Adrenal gland (tissue), 9 donors: ENCODE measurements at regions not wholly inside any gene's neighbourhood (a gene's known extent, or its start where the extent isn't known, plus 50 kb on each side); places are given as distances from the start of the nearest gene placed in this dataset.

Experiments
- DNase-seq, 7 donors: peaks; one replicate each; pipeline ENCODE4 v3.0.0-alpha.2; 2019 to 2020
- H3K27ac ChIP-seq, 5 donors: fragments of 200-600 bp; sonication (generic) in 4 of 5; 1 replicate in 3 of 5; 2 replicates in 2 of 5; pipeline versions ENCODE4 v1.5.1 to v1.8.0; 2016 to 2020; ENCODE audit warnings: mild to moderate bottlenecking in 1 of 5
- H3K27me3 ChIP-seq: fragments of 200-600 bp; 2 replicates; pipeline ENCODE4 v1.8.0; 2021
- H3K36me3 ChIP-seq, 2 donors: fragments of 200-600 bp; replicated peaks in 1 of 2; 1 replicate in 1 of 2; 2 replicates in 1 of 2; pipeline versions ENCODE4 v1.5.1 to v1.8.0; 2018 to 2022
- H3K4me1 ChIP-seq, 2 donors: fragments of 200-600 bp; replicated peaks in 1 of 2; 1 replicate in 1 of 2; 2 replicates in 1 of 2; pipeline versions ENCODE4 v1.5.1 to v1.8.0; 2018 to 2021
- H3K4me3 ChIP-seq, 4 donors: fragments of 200-600 bp; sonication (generic) in 3 of 4; one replicate each; pipeline ENCODE4 v1.5.1; 2016 to 2018
- H3K9me3 ChIP-seq, 3 donors: fragments of 200-600 bp; sonication (generic) in 1 of 3; replicated peaks in 1 of 3; 1 replicate in 2 of 3; 2 replicates in 1 of 3; pipeline versions ENCODE4 v1.5.1 to v1.8.0; 2016 to 2021
- CTCF ChIP-seq, 6 experiments: fragments of 450-650 bp in 4 of 6; fragments of 200-600 bp in 2 of 6; sonication (generic) in 1 of 6; IDR thresholded peaks; 1 replicate in 5 of 6; 2 replicates in 1 of 6; pipeline versions ENCODE4 v1.5.1 to v1.8.0; 2016 to 2021; ENCODE audit warnings: antibody characterized with exemption in 6 of 6, mild to moderate bottlenecking in 2 of 6, moderate library complexity in 1 of 6
- POLR2A ChIP-seq, 2 donors: fragments of 450-650 bp; IDR thresholded peaks; one replicate each; pipeline ENCODE4 v1.6.1; 2017; ENCODE audit warnings: antibody characterized with exemption in 2 of 2, mild to moderate bottlenecking in 2 of 2, moderate library complexity in 1 of 2
- WGBS, 4 donors: extraction: QIAGEN DNeasy Blood & Tissue Kit in 2 of 4; methylation state at CpG; one replicate each; pipeline versions ENCODE4 v1.1.5 to v1.1.7; 2013 to 2017; 5-methylcytosine and 5-hydroxymethylcytosine counted together
- intact Hi-C, 2 donors: fragments of 100-400 bp; cut with DNase I; formaldehyde crosslinking; loops; one replicate each; pipeline versions ENCODE4 v1.14.1 to v1.15.0; 2022 to 2023
- donor health status: healthy with polysubstance abuse.
- donor health status: Bipolar disorder and iron deficiency.
- donor health status: DM: yes; HTN: yes; CAD: no.
- donor health status: DM: no; HTN: no; CAD: no.
- donor health status: DM: no; HTN: no; CAD: no.

- no peak for DNase-seq
- Histone ChIP-seq H3K36me3 (no peaks in the 10 kb centered on the region), H3K4me3 (no peak overlapping the region), H3K27ac (peak overlapping the region in 1 of 5 donors; percentile 56), H3K9me3 (no peaks in the 10 kb centered on the region), H3K27me3 (no peaks in the 10 kb centered on the region), H3K4me1 (no peaks in the 10 kb centered on the region)
- intact Hi-C loops, result no loop called here
- TF ChIP-seq POLR2A (IDR thresholded peaks at IDR 0.05), result no peak
- no peak for TF ChIP-seq CTCF (IDR thresholded peaks at IDR 0.05)
- 86 to 93% (median 87%) methylated on average over 5 of the region's 5 CpGs for WGBS, 4 donors
These were observed 231.7 kb upstream of the GATB start for GRCh38 chr4:151992332-151993154.

- Histone ChIP-seq H3K27ac (peak overlapping the region in 1 of 5 donors; percentile 56), H3K4me3 (no peak overlapping the region), H3K4me1 (no peaks in the 10 kb centered on the region), H3K27me3 (no peaks in the 10 kb centered on the region), H3K36me3 (no peaks in the 10 kb centered on the region), H3K9me3 (no peaks in the 10 kb centered on the region)
- WGBS, 4 donors, result 39 to 66% (median 43%) methylated on average over 2 of the region's 2 CpGs
- no peak for DNase-seq
- intact Hi-C loops, result no loop called here
- TF ChIP-seq CTCF (IDR thresholded peaks at IDR 0.05) (no peak), POLR2A (IDR thresholded peaks at IDR 0.05) (no peak)
These were observed 231.0 kb upstream of the GATB start for GRCh38 chr4:151991884-151992167.

GRCh38 chr4:151991001-151991883 lies 230.4 kb upstream of the GATB start:
- Histone ChIP-seq H3K9me3 (no peaks in the 10 kb centered on the region), H3K36me3 (no peaks in the 10 kb centered on the region), H3K27me3 (no peaks in the 10 kb centered on the region), H3K27ac (peak overlapping the region in 1 of 5 donors; percentile 56), H3K4me1 (no peaks in the 10 kb centered on the region), H3K4me3 (no peak overlapping the region)
- DNase-seq, result peak in 4 of 7 donors; percentile 15 to 91 (median 34)
- 47 to 55% (median 52%) methylated on average over 10 of the region's 10 CpGs for WGBS, 4 donors
- TF ChIP-seq POLR2A (IDR thresholded peaks at IDR 0.05), result no peak
- no peak for TF ChIP-seq CTCF (IDR thresholded peaks at IDR 0.05)
- intact Hi-C loops, result no loop called here

- DNase-seq, result no peak
- intact Hi-C loops, result no loop called here
- Histone ChIP-seq H3K36me3 (no peaks in the 10 kb centered on the region), H3K4me1 (no peaks in the 10 kb centered on the region), H3K27ac (peak overlapping the region in 1 of 5 donors; percentile 56), H3K4me3 (no peak overlapping the region), H3K9me3 (no peaks in the 10 kb centered on the region), H3K27me3 (no peaks in the 10 kb centered on the region)
- 82 to 93% (median 85%) methylated on average over 4 of the region's 4 CpGs for WGBS, 4 donors
- TF ChIP-seq CTCF (IDR thresholded peaks at IDR 0.05), result no peak
- TF ChIP-seq POLR2A (IDR thresholded peaks at IDR 0.05), result no peak
These were observed 229.4 kb upstream of the GATB start for GRCh38 chr4:151990201-151990600.
